ENCODE measurements at regions not wholly inside any gene's neighbourhood (a gene's known extent, or its start where the extent isn't known, plus 50 kb on each side); places are given as distances from the start of the nearest gene placed in this dataset.

DNA sequence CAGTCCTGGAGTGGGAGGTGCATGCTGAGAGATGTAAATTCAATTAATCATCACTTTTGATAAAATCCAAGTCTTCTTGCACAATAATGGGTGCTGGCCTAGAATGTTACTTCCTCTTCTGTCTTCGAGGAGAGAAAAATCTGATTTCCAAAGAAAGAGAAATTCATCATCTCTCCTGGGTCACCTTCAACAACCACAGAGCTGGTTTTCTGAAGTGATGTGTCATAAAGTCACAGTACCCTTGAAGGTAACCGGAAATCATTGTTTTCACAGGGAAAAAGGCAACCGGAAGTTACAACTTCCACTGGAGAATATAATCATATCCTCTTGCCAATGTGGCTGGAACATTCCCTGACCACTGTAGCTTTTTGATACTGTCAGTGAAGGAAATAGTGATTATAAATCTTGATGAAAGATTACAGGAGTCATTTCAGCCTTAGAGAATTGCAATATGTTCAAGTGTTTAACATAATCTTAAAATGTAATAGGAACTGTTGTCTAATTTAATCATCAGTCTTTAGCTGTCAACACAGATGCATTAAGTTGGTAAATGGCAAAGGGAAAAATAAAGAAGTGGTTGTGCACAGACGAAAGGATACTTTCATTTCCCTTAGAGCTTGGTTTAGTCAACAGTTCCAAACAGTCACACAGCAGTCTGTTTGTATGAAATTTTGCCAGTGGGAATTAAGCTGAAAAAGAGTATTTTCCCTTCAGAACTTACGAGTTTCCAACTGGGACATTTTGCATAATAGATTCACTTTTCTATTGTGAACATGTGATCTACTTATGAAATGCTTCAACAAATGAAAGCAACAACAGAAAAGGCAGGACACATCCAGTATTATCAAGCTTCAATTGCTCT, 106.5 kb upstream of the SLC4A7 start:
- DNase-seq (ENCODE audit: low read depth in 2 of 2), result no peak

DNA sequence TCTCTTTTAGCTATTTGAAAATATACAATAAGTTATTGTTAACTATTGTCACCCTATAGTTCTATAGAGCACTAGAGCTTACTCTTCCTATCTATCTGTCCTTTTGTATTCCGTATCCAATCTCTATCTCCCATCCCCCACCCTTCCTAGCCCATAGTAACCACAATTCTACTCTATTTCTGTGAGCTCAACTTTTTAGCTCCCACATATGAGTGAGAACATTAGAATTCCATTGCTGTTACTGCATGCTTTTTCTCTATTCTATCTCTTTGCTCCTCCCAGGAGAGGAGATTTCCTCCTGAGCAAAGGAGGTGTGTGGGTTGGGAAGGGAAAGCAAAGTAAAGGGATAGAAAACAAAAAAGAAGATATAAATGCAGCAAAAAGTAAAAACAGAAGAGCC, 105.6 kb upstream of the SLC4A7 start:
- DNase-seq (ENCODE audit: low read depth in 2 of 2), result no peak

DNA sequence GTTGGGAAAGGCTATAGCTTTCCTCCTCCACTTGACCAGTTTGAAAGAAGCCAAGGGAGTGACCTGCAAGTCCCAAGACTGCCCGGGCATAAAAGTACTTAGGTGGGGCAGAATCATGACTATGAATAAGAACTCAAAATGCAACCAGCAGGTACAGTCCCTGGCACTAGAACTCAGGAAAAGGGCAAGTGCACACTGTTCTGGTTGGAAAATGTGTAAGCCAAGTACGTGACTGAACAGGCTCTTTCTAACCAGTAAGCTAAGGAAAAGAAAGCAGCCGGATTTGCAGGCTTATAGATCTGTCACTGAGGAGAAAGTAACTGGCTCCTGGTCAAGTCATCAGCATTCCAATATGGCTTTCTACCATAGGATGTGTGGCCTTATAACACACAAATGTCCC, 101.2 kb upstream of the SLC4A7 start:
- no peak for DNase-seq (ENCODE audit: low read depth in 2 of 2)

DNA sequence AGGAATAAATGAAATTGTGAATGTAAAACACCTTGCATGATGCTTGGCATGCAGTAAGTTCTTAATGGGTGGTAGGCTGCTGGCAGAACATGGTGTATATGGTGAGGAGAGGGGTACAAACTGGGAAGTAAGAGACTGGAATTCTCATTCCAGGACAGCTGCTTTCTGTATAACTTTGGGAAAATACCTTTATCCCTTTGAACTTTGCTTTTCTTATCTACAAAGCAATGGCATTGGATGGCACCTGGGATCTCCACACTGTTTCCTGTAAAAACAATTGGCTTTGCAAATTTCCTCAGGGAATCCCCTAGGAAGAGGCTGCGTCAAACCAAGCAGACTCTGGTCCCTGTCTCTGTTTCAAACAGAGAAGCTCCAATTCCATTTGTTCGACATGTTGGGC, 100.7 kb upstream of the SLC4A7 start:
- no peak for DNase-seq (ENCODE audit: low read depth in 2 of 2)

DNA sequence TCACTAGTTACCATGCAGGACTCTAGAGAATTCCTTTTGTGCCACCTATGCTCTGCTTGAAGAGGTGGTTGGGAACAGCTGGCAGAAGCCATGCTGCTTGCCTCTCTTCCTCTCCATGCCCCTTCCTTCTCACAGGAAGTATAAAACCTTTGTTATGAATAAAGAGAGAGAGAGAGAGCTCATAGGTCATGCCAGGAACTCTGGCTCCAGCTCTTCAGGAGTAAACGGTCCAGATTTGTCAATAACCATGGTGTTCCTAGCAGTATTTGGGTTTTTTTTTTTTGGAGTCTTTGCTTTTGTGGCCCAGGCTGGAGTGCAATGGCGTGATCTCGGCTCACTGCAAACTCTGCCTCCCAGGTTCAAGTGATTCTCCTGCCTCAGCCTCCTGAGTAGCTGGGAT, 97.7 kb upstream of the SLC4A7 start:
- no peak for DNase-seq (ENCODE audit: low read depth in 2 of 2)

DNA sequence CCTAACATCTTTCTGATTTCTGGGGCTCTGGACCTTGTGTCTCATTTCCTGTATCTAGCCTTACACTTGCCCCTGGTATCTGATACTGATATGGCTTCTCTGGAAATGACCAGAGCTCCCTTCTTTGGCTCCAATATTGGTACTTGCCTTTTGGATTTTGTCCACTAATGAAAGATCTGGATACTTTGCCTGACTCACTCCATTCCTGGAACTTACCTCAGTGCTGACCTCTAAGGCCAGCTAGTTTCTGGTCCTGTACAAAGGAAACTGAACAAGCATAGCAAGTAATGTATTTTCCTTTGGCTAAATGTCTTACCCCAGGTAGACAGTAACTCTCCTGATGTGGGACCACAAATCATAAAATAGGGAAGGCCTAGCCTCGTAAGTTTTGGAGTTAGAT, 93.8 kb upstream of the SLC4A7 start:
- no peak for DNase-seq (ENCODE audit: low read depth in 2 of 2)

DNA sequence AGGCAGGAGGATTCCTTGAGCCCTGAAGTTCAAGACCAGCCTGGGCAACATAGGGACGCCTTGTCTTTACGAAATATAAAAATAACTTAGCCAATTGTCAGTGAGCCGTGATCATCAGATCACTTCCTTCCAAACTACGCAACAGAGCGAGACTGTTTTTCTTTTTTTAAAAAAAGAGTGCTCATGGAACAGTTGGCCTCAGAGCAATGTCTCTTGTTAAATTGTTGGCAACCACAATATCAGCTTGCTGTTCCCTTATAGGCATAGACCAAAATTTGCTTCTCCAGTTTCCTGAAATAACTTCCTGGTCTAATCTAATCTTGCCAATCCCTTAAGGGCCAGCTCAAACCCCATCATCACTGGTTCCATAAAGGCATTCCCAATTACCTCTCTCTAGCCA, 93.3 kb upstream of the SLC4A7 start:
- no peak for DNase-seq (ENCODE audit: low read depth in 2 of 2)

DNA sequence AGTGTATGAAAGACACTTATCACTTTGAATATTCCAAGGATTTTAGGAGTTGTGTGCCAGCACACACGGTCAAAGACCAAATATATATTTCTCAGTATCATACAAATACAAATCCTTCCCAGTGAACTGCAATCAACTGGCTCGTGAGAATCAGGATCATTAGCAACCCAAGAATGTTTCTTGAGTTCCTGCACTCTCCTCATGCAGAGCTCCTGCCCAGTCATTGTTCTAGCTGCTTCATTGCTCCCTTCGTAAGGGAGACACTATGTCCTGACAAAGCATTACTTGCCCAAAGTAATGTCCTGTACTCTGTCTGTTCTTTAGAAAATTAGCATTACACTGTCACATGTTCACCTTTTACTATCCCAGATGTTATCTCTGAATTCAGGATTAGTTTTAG, 92.0 kb upstream of the SLC4A7 start:
- no peak for DNase-seq (ENCODE audit: low read depth in 2 of 2)

DNA sequence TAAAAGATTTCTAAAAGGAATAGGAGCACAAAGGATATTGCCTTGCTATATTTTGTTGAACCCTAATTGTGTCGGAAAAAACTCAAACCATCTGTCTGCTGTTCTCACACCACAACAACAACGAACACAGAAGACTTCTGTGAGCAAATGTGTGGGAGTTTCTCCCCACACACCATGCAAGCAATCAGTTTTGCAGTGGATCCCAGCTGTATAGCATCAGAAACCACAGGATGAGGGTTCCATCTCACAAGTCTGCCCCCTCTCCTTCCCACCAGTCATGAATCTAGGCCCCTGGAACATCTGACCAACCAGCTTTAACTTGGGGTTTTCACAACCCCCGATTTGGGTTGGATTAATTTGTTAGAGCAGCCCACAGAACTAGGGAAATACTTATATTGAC, 91.3 kb upstream of the SLC4A7 start:
- DNase-seq (ENCODE audit: low read depth in 2 of 2), result no peak

DNA sequence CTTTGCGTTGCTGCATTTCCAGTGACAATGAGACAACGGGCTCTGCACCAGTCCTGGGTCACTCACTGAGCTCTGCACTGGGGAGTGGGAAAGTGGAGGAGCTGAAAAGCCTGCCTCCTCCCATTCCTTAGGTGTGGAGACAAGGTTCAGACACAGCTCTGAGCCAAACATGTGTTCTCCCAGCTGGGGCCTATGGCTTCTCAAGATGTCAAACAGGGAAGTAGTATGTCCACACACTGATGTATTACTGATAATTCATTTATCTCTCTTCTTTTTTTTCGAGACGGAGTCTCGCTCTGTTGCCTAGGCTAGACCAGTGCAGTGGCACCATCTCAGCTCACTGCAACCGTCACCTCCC, 90.2 kb upstream of the SLC4A7 start:
- DNase-seq (ENCODE audit: low read depth in 2 of 2), result no peak

DNA sequence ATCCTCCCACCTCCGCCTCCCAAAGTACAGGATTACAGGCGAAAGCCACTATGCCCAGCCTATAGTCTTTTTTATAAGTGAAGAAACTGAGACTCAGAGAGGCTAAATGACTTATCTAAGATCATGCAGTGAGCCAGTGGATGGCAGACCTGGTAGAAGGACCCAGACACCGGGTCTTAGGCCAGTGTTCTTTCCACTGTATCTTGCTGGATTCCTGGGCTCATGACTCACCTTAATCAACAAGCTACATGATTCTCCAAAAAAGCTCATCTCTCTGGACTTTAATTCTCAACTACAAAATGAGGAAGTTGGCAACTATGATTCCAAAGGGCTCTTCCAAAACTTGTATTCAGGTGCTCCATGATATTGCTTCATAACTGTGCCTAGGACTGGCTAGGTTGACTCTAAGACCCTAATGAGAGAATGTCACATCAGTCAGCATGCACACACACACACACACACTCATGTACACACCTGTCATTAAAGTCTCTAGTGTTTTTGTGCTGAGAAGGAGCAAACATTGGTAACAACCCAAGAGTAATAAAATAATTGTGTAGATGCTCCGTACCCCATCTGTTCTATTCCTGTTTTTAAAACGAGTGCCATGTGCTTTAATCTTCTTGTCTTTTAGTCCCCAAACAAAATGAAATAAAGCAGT, 89.7 kb upstream of the SLC4A7 start:
- no peak for DNase-seq (ENCODE audit: low read depth in 2 of 2)

DNA sequence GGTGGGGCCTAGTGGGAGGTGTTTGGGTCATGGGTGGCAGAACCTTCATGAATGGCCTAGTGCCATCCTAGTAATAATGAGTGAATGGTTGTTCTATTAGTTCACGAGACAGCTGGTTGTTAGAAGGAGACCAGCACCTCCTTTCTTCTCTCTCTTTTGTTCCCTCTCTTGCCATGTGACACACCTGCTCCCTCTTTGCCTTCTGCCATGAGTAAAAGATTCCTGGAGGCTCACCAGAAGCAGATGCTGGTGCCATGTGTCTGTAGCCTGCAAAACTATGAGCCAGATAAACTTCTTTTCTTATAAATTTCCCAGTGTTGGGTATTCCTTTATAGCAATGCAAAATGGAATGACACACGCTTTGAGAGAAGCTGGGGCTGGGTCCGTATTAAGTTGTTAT, 89.0 kb upstream of the SLC4A7 start:
- no peak for DNase-seq (ENCODE audit: low read depth in 2 of 2)

DNA sequence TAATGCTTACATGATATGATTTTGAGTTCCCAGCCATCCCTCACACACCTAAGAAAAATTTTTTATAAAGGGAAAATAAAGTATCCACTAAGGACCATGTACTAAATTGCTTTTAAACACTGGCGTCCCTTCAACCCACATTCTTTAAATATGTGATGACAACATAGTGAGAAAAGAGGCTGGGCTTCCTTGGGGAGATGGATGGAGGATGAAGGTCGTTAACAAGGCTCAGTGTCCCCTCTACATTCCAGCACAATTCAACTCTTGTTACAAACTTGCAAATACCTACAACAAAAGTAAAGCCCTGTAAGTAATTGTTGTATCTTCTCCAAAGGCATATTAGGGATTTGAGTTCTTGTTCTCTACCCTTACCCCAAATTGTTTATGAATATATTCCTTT, 87.2 kb upstream of the SLC4A7 start:
- no peak for DNase-seq (ENCODE audit: low read depth in 2 of 2)

DNA sequence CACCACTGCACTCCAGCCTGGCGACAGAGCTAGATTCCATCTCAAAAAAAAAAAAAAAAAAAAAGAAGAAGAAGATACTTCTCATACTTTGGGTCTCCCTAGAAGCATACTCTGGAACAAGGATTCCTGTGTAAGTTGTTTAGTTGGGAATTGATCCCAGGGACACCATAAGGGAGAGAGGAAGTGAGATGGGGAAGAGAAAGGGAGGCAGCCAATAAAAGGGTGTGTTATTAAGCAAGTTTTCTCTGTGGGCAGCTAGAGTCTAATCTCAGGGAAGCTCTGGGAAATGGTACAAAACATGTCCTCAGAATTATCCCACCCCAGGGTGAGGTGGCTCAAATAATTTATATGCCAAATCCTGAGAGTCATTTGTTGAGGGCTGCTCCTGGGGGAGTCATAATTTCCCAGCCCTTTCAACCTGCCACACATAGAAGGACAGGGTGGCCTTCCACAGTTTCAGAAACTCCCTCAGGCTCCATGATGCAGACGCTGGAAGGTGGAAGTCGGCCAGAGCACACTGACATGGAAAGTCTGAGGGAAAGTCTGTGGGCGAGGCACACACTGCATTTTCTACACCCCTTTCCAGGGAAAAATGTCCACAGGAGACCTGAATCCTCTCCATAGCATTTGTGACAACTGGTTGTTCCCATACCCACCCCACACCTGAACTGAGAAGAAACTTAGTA, 86.4 kb upstream of the SLC4A7 start:
- DNase-seq (ENCODE audit: low read depth in 2 of 2), result no peak

DNA sequence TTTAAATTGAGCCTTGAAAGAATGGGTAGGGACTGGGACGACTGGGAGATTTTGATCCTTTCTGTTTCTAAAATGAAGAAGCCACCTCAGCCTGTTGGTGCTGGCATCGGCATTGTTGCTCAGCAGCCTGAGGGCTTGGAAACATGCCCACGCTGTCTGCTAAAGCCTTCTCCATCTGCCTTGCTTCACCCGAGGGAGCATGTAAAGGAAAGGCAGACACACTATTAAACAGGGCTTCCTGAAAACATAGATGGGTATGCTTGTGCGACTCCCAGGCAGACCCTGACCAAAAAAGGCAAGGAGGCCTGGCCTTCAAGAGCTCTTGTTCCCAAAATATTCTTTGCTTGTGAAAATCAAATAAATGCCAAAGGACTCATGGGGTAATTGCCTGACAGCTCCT, 84.2 kb upstream of the SLC4A7 start:
- no peak for DNase-seq (ENCODE audit: low read depth in 2 of 2)

DNA sequence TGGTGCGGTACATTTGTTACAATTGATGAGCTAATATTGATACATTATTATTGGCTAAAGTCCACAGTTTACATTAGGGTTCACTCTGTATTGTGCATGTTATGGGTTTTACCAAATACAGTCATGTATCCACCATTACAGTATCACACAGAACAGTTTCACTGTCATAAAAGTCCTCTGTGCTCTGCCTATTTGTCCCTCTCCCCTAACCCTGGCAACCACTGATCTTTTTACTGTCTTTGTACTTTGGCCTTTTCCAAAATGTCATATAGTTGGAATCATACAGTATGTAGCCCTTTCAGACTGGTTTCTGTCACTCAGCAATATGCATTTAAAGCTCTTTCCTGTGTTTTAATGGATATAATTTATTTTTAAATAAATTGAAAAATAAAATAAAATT, 83.1 kb upstream of the SLC4A7 start:
- no peak for DNase-seq (ENCODE audit: low read depth in 2 of 2)

DNA sequence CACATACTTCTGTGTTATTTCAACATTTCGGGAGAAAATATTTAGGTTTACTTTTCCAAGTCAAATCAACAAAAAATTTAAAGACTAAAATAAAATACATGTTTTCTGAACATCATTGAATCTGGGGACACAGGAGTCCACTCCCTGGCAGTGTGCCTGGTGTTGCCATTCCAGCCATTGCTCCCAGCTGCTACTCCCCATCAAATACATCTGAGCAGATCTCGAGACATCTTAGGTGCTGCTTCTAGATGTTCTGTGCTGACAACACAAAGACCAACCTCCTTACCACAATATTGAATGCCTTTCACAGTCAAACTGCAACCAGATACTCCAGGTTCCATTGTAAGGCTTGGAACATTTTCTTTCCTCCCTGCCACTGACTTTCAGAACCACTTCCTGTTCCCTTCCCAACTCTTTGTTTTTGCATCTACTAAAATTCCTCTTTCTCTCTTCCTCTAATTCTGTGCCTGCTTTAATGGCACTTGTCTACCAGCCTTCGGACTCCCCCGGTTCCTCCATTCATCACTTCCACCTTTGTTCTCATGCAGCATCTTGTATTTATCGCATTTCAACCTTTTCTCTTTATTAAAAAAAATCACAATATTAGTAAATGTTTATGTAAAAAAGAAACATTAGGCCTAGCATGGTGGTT, 81.1 kb upstream of the SLC4A7 start:
- DNase-seq (ENCODE audit: low read depth in 2 of 2), result no peak

DNA sequence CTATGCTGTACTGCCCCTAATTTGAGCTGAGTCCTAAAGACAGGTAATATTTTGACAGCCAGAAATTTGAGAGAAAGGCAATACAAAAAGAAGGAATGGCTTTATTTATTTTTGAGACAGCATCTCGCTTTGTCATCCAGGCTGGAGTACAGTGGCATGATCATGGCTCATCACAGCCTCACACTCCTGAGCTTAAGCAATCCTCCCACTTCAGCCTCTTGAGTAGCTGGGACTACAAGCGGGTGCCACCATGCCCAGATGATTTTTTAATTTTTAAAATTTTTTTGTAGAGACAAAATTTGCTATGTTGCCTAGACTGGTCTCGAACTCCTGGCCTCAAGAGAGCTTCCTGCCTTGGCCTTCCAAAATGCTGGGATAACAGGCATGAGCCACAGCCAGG, 77.4 kb upstream of the SLC4A7 start:
- no peak for DNase-seq (ENCODE audit: low read depth in 2 of 2)

DNA sequence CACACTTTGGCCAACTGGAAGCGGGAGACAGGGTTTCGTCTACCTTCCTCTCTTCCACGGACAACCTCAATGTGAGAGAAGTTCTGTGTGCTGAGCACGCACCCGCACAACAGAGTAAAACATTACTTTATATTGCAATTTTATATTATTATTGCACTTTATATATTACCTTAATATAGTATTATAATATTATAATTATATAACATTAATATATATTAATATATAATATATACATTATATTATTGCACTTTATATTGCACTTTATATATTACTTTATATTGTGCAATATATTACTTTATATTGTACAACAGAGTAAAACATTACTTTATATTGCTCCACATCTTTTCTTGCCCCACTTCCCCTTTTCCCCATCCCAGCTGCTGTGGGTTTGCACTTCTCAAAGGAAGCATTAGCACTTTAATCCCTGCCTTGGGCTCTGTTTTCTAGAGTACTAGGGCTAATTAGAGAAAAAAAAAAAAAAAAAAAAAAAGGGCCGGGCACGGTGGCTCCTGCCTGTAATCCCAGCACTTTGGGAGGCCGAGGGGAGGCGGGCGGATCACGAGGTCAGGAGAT, 76.4 kb upstream of the SLC4A7 start:
- DNase-seq (ENCODE audit: low read depth in 2 of 2), result no peak

DNA sequence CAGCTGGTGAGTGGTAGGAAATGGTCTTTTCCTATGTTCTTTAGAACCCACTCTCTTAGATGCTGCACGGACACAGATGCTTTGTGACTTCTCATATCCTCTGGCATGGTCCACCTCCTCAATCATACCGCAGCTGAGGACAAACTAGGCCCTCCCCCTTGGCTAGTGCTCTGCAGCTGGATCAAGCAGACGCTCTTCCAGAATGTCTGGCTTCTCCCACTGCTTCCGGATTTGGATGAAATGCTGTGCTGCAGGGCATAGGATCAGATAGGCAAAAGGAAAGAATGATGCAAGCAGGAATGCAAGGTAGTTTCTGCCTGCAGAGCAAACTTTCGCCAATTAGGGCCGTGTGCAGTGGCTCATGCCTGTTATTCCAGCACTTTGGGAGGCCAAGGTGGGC, 75.7 kb upstream of the SLC4A7 start:
- DNase-seq (ENCODE audit: low read depth in 2 of 2), result no peak

DNA sequence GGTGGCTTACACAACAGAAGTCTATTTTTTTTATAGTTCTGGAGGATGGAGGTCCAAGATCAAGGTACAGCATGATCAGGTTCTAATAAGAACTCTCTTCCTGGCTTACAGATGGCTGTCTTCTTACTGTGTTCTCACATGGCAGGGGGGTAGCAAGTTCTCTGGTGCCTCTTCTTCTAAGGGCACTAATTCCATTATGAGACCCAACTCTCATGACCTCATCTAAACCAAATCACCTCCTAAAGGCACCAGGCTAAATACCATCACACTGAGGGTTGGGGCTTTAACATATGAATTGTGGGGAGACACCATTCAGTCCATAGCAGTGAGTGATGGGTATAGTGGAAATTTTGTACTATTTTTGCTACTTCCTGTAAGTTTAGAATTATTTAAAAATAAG, 75.2 kb upstream of the SLC4A7 start:
- no peak for DNase-seq (ENCODE audit: low read depth in 2 of 2)

DNA sequence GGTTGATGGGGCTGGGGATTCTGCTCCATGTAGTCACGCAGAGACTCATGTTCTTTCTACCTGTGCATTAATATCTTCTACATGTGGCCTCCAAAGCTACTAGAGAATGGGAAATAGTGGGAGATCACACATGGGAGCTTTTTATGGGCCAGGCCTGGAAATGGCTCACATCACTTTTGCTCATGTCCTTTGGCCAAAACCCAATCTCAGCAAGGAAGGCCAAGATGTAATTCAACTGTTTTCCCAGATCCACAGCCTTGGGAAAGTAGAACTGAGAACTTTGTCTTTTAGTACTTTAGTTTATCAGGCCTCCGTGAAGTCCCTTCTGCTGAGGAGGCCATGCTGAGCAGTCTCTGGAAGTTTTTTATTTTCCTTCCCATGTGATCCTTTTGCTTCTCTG, 73.2 kb upstream of the SLC4A7 start:
- no peak for DNase-seq (ENCODE audit: low read depth in 2 of 2)

Data from stimulated activated CD4-positive, alpha-beta T cell treated with anti-CD3 and anti-CD28 coated beads, Interleukin-12 subunit alpha, Interleukin-12 subunit beta, amount 100 ng/mL, for 24 hours (primary cell).